GM12891 (cell line): ENCODE measurements at regions not wholly inside any gene's neighbourhood (a gene's known extent, or its start where the extent isn't known, plus 50 kb on each side); places are given as distances from the start of the nearest gene placed in this dataset.

Source experiments
- DNase-seq: peaks from one replicate; pipeline ENCODE4 v3.0.0; 2011; ENCODE audit warnings: low spot score; ENCODE audit not compliant: insufficient read length
- FAIRE-seq: peaks from 2 replicates; lab custom pipeline; 2011; peaks lifted over from hg19 to GRCh38; lab: Jason Lieb, UNC
- PAX5 ChIP-seq: IDR thresholded peaks from 2 replicates; pipeline ENCODE4 v1.6.1; 2011; ENCODE audit warnings: low read length, moderate library complexity, mild to moderate bottlenecking; ENCODE audit not compliant: insufficient read depth, severe bottlenecking
- POLR2A ChIP-seq: IDR thresholded peaks from 2 replicates; pipeline ENCODE4 v1.6.1; 2011; ENCODE audit warnings: low read depth, low read length, control low read depth
- POLR2AphosphoS5 ChIP-seq: IDR thresholded peaks from 2 replicates; pipeline ENCODE4 v1.6.1; 2011; ENCODE audit warnings: low read depth, low read length, control low read depth
- POU2F2 ChIP-seq: IDR thresholded peaks from 2 replicates; pipeline ENCODE4 v1.6.1; 2011; ENCODE audit warnings: low read depth, mild to moderate bottlenecking, control low read depth, low read length, moderate library complexity
- SPI1 ChIP-seq: IDR thresholded peaks from 2 replicates; pipeline ENCODE4 v1.6.1; 2011; ENCODE audit warnings: low read depth, low read length, control low read depth
- TAF1 ChIP-seq: IDR thresholded peaks from 2 replicates; pipeline ENCODE4 v1.6.1; 2011; ENCODE audit warnings: low read depth, low read length, control low read depth

DNA sequence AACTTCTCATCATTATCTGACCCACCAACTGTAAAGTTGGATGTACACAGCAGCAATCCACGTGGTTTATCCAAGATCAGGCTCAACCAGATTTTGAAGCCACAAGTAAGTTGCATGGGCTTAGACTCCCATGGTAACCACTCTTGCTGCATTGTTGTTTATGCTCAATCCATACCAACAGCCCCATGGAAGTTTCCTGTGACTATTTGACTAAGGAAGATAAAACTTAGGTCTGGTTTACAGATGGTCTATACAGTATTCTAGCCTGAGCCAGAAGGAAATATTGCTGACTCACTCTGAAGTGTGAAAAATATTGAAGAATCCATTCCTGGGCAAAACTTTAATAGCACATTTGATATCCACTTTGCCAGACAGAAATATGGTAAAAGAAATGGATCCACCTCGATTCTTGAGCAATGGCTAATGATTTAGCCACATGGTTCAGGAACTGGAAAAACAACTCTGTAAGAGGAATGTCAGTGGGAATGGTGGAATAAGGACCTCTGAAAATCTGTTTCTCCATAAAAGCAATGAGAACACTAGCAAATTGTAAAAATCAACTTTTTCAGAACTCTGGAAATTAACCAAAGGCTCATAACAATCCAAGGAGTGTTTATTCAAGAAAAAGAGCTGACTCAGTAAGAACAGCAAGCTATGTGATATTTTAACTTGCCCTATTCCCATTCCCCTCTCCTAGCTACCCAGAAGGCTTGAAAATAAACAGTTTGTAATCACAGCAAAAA, 162.9 kb upstream of the STT3B start:
- no peak for TF ChIP-seq POU2F2
- no peak for TF ChIP-seq POLR2AphosphoS5
- DNase-seq (no peak), FAIRE-seq (no peak)

- DNase-seq: no peak
- TF ChIP-seq TAF1 (no peak), PAX5 (no peak), POU2F2 (no peak), POLR2A (no peak), SPI1 (no peak), POLR2AphosphoS5 (no peak)
- FAIRE-seq: no peak
These were observed 162.4 kb upstream of the STT3B start for GRCh38 chr3:31370380-31370666.

DNA sequence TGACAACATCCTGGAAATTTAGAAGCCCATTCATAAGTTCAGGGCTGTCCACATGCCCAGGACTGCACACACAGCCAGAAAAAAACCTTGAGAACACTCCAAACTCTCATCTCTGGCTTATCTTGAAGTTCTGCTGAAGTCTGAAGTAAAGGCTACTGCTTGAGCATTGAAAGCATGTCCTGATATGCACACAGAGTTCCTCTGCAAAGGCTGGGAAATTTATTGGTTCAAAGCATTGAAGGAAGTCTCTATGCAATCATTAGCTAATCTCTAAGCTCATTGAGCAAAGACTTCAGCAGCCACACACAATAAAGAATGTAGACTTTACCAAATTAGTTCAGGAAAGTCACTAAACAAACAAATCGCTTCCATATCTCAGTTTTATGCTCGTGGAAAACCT, 162.0 kb upstream of the STT3B start:
- no peak for DNase-seq

DNA sequence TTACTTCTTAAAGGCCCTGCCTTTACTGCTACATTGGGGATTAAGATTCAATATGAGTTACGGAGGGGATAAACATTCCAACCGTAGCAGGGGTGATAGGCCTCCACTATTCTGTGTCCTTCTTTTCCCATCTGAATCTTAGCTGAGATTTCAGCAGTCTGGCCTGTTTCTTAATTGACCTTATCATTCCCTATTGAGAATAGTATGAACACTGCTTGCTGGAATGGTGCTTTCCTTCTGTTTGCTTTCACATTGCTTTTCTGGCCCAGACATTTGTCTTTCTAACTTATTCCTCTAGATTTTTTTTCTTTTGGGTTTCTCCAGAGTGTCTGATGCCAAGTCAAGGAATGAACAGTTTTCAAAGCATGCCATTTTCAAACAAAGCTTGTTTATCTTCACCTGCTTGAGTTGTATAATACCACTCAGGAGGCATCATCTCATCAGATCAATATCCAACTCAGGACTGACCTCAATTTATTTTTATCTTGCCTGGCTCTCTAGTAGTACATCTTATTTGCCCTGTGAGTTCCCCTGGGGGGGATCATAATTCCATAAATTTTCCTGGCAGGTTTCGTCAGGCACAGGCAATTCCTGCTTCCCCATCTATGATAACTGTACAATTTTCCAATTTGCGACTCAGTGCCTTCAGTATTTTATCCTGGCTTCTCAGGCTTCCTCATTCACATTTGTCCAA, 161.1 kb upstream of the STT3B start:
- no peak for DNase-seq
- no peak for FAIRE-seq
- TF ChIP-seq POU2F2: no peak
- no peak for TF ChIP-seq POLR2A
- TF ChIP-seq TAF1: no peak
- TF ChIP-seq SPI1: no peak
- no peak for TF ChIP-seq POLR2AphosphoS5

More for the DNA sequence above, 162.0 kb upstream of the STT3B start:
- FAIRE-seq: no peak
- no peak for TF ChIP-seq POLR2A
- TF ChIP-seq POLR2AphosphoS5: no peak
- no peak for TF ChIP-seq TAF1
- TF ChIP-seq SPI1: no peak
- TF ChIP-seq POU2F2: no peak
- TF ChIP-seq PAX5: no peak

GRCh38 chr3:31373681-31374080, 159.0 kb upstream of the STT3B start:
- FAIRE-seq (no peak), DNase-seq (no peak)
- TF ChIP-seq TAF1 (no peak), PAX5 (no peak), POLR2AphosphoS5 (no peak), POLR2A (no peak), POU2F2 (no peak), SPI1 (no peak)

GRCh38 chr3:31377045-31377642, 155.6 kb upstream of the STT3B start:
- DNase-seq (no peak), FAIRE-seq (no peak)
- TF ChIP-seq TAF1 (no peak), SPI1 (no peak), POLR2A (no peak), POU2F2 (no peak), POLR2AphosphoS5 (no peak), PAX5 (no peak)

- TF ChIP-seq SPI1: no peak
- TF ChIP-seq POLR2AphosphoS5: no peak
- no peak for TF ChIP-seq POLR2A
- TF ChIP-seq POU2F2: no peak
- TF ChIP-seq PAX5: no peak
- no peak for TF ChIP-seq TAF1
- DNase-seq (no peak), FAIRE-seq (no peak)
These were observed 154.5 kb upstream of the STT3B start for GRCh38 chr3:31378231-31378630.

DNA sequence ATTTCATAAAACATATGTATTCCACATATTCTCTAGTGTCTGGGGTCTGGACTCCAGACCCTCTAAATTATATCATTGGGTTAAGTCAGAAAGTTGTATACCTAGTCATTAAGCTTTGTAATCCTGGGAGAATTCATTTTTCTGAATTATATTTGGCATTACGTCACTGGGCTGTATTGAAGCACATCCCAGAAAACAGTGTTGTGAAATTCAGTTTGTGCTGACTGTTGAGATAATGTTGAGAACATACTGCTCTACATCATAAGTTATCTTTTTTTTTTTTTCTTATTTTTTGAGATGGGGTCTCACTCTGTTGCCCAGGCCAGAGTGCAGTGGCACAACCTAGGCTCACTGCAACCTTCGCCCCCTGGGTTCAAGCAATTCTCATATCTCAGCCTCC, 153.1 kb upstream of the STT3B start:
- TF ChIP-seq TAF1 (no peak), POLR2AphosphoS5 (no peak), PAX5 (no peak), POLR2A (no peak)
- DNase-seq: no peak
- FAIRE-seq: no peak

DNA sequence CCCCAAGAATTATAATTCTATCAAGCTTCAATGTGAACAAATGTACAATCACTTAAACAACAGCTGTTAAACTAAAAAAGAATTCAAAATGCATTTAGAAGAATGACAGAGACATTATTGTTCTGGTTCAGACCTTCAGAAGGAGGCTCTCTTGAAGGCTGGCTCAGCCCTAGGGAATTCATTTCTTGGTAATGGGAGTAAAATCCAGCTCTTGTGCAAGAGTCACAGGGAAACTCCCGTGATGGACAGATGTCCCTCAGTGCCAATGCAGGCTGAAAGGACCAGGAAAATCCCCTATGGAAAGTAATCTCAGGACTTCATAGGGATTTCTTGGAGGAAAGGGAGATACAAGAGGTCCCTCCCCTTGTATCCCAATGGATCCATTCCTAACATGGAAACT, 149.9 kb upstream of the STT3B start:
- DNase-seq (no peak), FAIRE-seq (no peak)
- TF ChIP-seq PAX5 (no peak), POLR2A (no peak), TAF1 (no peak), SPI1 (no peak), POLR2AphosphoS5 (no peak)

GRCh38 chr3:31384117-31384516, 148.6 kb upstream of the STT3B start:
- no peak for DNase-seq
- TF ChIP-seq TAF1: no peak
- no peak for TF ChIP-seq POLR2AphosphoS5
- TF ChIP-seq PAX5: no peak
- TF ChIP-seq SPI1: no peak
- TF ChIP-seq POU2F2: no peak
- no peak for TF ChIP-seq POLR2A

More at GRCh38 chr3:31384117-31384516, 148.6 kb upstream of the STT3B start:
- no peak for FAIRE-seq
